Sciatic nerve (tissue), 2 donors: ENCODE measurements at regions not wholly inside any gene's neighbourhood (a gene's known extent, or its start where the extent isn't known, plus 50 kb on each side); places are given as distances from the start of the nearest gene placed in this dataset.
"Not testable (repeated sequence)": the region's sequence is repeated elsewhere in the genome, so short reads cannot be mapped to it uniquely, and the experiment has no call there.

Source experiments
- ATAC-seq: fragments of 200-7000 bp; cut with Tn5 transposase; one replicate; pipeline ENCODE4 v1.9.1; 2020; ENCODE audit warnings: mild to moderate bottlenecking, moderate library complexity
- DNase-seq: peaks from one replicate; pipeline ENCODE4 v3.0.0-alpha.2; 2020; ENCODE audit warnings: low spot score
- intact Hi-C: fragments of 100-400 bp; cut with DNase I; formaldehyde crosslinking; loops from one replicate; pipeline ENCODE4 v1.14.2; 2022
- donor health status: DM: no; HTN: no; CAD: no.
- donor health status: DM: no; HTN: no; CAD: no.

- DNase-seq = no peak
- intact Hi-C loops = no loop called here
- no peak for ATAC-seq
These were observed 147.6 kb downstream of the RHOU start for GRCh38 chr1:228882771-228883450.

DNA sequence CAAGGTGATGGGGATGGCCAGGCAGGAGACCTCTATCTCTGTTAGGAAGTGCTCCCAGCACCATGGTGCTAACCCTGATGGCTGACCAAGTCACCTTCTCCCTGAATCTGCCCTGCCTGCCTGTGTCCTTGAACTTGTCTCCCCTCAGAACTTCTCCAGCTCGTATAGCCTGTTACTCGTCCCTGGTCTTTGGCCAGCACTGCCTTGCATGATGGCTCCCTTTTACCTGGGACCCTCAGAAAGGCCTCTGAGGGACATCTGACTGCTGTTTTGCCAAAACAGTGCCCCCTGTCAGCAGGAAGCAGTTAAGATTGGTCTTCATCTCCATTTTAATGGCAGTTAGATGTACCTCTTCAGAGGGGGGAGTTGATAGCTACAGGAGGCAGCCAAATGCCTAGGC lies 148.3 kb downstream of the RHOU start:
- intact Hi-C loops = no loop called here
- ATAC-seq (no peak), DNase-seq (no peak)

DNA sequence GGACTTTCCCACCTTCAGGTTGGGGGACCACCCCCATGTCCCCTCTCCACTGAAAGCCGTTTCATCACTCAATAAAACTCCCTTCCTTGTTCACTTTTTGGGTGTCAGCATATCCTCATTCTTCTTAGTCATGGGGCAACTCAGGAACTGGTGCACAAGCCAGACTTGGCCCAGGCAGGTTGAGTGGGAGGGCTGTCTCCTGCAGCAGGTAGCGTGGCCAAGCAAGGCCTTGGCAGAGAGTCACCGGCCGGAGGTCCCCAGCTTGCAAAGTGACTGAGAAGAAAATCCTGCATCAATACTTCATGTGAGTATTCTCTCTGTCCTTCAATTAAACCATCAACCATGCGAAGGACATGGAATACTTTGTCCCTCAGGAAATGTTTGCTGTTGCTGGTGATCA lies 148.9 kb downstream of the RHOU start:
- DNase-seq (no peak), ATAC-seq (no peak)
- intact Hi-C loops = no loop called here

- no peak for DNase-seq
- no peak for ATAC-seq
- intact Hi-C loops = no loop called here
These were observed 149.6 kb downstream of the RHOU start for GRCh38 chr1:228884615-228885566.

DNA sequence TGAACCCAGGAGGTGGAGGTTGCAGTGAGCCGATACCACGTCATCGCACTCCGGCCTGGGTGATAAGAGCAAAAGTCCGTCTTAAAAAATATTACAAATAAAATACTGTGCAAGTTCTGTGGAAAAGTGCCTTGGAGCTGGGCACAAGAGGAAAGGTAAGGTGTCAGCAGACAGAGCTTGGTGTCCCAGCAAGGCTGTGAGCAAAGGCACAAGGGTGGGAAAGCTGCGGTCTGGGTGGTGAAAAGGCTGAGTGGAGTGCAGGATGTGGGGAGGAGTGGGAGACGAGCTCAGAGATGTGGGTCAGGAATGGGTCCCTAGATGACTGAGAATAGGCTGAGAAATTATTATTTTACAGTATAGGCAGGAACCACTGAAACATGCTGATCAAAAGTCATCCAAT lies 150.6 kb downstream of the RHOU start:
- DNase-seq (no peak), ATAC-seq (no peak)
- intact Hi-C loops = no loop called here

- ATAC-seq (no peak), DNase-seq (no peak)
- intact Hi-C loops = no loop called here
These were observed 151.8 kb downstream of the RHOU start for GRCh38 chr1:228887101-228887500.

DNA sequence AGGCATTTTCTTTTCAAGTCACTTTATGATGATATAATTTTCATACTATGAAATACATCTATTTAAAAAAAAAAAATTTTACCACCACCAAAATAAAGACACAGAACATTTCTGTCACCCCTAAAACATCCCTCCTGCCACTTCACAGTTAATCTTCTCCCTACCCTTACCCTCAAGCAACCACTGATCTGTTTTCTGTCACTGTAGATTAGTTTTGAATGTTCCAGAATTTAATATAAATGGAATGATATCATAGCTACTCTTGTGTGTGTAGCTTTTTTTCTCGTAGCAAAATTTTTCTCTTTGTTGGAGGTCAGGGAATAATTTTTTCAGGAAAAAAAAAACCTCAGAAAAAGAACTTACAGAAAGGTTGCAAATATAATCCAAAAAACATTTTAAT lies 152.7 kb downstream of the RHOU start:
- intact Hi-C loops = no loop called here
- no peak for ATAC-seq
- no peak for DNase-seq

DNA sequence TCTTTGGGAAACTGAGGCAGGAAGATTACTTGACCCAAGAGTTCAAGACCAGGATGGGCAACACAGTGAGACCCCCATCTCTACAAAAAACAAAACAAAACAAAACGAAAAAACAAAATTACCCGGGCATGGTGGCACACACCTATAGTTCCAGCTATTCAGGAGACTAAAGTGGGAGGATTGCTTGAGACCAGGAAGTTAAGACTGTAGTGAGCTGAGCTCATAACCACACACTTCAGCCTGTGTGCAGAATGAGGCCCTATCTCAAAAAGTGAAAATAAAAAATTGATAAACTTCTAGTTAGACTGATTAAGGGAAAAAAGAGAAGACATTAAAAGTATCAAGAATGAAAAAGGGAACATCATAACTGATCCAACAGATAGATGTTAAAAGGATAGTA lies 154.0 kb downstream of the RHOU start:
- intact Hi-C loops = no loop called here
- DNase-seq (no peak), ATAC-seq (no peak)

- DNase-seq (no peak), ATAC-seq (no peak)
- intact Hi-C loops = no loop called here
These were observed 156.2 kb downstream of the RHOU start for GRCh38 chr1:228891272-228892034.

DNA sequence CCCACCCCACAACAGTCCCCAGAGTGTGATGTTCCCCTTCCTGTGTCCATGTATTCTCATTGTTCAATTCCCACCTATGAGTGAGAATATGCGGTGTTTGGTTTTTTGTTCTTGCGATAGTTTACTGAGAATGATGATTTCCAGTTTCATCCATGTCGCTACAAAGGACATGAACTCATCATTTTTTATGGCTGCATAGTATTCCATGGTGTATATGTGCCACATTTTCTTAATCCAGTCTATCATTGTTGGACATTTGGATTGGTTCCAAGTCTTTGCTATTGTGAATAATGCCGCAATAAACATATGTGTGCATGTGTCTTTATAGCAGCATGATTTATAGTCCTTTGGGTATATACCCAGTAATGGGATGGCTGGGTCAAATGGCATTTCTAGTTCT lies 156.9 kb downstream of the RHOU start:
- intact Hi-C loops, ATAC-seq, DNase-seq: not testable (repeated sequence)

DNA sequence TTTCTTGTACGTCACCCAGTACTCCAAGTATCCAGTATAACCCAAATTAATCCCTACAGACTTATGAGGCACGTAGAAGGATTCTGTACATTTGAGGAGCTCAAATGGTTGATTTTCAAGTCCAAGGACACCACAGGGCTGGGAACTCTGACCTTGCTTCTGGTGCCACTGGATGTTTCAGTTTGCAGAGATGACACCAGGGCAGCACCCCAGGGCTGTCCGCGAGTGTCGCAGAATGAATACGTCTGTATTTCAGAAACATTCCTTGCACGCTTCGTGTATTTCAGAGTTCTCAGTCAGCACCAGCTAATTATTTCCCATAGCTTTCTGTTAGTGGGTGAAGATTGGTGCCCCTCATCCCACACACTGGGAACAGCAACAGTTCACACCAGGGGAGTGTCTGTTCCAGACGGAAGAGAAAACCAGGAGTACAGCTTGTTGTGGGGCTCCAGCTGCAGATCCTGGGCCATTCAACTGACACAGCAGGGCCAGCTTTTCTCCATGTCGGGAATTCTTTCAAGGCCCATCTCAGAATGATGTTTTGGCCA lies 159.2 kb downstream of the RHOU start:
- ATAC-seq = no peak
- intact Hi-C loops = no loop called here
- DNase-seq = no peak

DNA sequence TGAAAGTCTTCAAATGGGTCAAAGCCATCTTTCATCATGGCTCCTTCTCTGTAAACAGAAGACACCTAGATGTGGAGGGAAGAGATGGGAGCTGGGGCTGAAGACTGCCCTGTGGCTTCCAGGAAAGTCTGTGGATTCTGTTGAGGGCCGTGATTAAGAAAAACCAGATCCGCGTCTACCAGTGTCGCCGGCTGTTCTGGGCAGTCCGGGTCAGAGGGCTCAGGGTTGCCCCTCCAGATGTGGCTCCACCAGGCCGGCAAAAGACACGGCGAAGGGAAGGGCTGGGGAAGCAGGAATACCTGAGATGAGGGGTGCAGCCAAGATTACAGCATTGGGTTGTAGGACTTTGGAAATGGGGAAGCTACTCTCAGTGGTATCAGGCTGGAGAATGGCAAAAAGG lies 162.6 kb downstream of the RHOU start:
- ATAC-seq (no peak), DNase-seq (no peak)
- intact Hi-C loops = no loop called here

DNA sequence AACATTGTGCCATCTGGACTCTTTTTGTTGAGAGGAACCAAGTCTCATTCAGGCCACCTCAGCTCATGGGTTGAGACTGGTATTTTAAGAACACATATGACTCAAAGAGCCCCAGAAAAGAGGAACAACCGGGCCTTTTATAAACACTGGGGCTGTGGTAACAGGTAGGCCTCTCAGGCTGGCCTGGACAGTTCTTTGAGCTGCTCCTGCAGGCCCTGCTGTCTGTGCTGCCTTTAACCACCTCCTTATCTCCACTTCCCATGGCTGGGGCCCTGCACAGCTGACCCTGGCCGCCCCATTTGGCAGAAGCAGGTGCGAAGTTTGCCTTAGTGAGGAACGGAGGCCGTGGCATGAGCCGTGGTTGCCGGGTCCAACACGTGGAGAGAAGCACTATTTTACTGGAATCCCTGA lies 163.3 kb downstream of the RHOU start:
- DNase-seq (no peak), ATAC-seq (no peak)
- intact Hi-C loops = no loop called here

- intact Hi-C loops = no loop called here
- ATAC-seq = no peak
- no peak for DNase-seq
These were observed 164.2 kb downstream of the RHOU start for GRCh38 chr1:228899421-228899956.

DNA sequence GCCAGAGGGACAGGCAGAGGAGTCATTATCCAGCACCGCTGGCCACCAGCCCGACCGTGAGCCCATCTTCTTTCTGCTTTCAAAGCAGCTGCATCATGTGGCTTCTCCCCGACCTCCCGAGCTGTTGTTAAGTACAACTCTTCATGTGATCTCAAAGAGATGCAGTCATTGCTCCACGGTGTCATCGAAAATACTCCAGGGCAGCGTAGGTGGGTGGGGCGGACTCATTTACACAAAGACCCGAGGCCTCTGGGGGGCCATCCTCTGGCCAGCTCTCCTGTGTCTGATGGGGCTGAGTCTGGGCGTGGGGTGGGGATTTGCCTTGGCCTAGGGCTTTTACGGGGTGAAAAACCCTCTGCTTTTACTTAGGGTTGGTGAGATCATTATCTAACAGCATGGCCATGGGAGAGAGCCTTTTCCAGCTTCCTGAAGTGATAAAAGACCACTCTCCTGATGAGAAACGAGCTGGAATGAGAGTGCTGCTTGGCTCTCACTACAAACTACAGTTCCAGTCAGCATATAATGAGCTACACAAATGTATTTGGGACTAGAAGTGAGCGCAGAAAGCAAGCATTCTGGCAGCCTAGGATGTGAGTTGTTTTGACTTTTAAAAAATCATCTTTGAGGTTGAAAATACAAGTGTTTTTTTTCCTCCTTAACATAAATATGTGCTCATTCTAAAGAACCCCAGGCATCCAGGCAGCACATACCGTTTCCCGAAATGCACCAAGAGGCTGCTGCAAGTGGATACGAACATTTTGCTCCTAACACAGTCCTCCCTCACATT lies 165.0 kb downstream of the RHOU start:
- intact Hi-C loops = no loop called here
- DNase-seq (peak; percentile 81), ATAC-seq (peak; percentile 83)

- ATAC-seq (no peak), DNase-seq (no peak)
- intact Hi-C loops = no loop called here
These were observed 165.7 kb downstream of the RHOU start for GRCh38 chr1:228900886-228901392.

GRCh38 chr1:228901936-228902681 lies 166.8 kb downstream of the RHOU start:
- no peak for ATAC-seq

More at GRCh38 chr1:228901936-228902681, 166.8 kb downstream of the RHOU start:
- intact Hi-C loops = no loop called here
- no peak for DNase-seq
